NCI-H128 (cell line): ENCODE measurements at regions not wholly inside any gene's neighbourhood (a gene's known extent, or its start where the extent isn't known, plus 50 kb on each side); places are given as distances from the start of the nearest gene placed in this dataset.
"Not testable (repeated sequence)": the region's sequence is repeated elsewhere in the genome, so short reads cannot be mapped to it uniquely, and the experiment has no call there.

Experiments
- DNase-seq: peaks from one replicate; lab custom pipeline; 2025; ENCODE audit not compliant: unreplicated experiment; lab: John Stamatoyannopoulos, UW

DNA sequence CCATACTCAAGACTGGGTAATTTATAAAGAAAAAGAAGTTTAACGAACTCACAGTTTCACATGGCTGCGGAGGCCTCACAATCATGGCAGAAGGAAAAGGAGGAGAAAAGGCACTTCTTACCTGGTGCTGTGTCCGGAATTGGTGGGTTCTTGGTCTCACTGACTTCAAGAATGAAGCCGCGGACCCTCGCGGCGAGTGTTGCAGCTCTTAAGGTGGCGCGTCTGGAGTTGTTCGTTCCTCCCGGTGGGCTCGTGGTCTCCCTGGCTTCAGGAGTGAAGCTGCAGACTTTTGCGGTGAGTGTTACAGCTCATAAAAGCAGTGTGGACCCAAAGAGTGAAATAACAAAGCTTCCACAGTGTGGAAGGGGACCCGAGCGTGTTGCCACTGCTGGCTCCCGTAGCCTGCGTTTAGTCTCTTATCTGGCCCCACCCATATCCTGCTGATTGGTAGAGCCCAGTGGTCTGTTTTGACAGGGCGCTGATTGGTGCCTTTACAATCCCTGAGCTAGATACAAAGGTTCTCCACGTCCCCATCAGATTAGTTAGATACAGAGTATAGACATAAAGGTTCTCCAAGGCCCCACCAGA, 846.0 kb downstream of the CDH18 start:
- DNase-seq, result not testable (repeated sequence)

DNA sequence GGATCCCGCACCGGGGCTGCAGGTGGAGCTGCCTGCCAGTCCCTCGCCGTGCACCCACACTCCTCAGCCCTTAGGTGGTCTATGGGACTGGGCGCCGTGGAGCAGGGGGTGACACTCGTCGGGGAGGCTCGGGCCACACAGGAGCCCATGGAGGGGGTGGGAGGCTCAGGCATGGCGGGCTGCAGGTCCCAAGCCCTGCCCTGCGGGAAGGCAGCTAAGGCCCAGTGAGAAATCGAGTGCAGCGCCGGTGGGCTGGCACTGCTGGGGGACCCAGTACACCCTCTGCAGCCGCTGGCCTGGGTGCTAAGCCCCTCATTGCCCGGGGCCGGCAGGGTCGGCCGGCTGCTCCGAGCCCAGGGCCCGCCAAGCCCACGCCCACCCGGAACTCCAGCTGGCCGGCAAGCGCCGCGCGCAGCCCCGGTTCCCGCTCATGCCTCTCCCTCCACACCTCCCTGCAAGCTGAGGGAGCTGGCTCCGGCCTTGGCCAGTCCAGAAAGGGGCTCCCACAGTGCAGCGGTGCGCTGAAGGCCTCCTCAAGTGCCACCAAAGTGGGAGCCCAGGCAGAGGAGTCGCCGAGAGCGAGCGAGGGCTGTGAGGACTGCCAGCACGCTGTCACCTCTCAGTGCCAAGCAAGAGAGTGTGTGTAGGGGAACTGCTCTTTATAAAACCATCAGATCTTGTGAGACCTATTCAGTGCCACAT, 845.1 kb downstream of the CDH18 start:
- not testable (repeated sequence) for DNase-seq

DNA sequence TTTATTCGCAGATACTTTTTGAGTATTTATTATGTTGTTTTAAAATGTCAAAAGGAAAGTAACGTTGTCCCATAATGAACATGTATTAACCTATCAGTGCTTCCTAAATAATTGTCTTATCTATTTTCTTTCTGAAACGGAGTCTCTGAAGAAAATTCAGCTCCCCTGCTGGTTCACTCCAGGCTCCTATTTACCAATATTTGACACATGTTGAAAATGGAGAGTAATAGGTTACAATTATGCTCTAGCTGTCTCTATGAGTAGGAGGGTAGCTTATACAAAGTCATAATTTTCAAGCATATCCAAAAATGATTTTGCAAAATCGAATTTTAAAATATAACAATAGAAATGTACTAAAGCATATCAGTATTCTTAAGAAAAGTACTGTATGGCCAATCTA, 844.1 kb downstream of the CDH18 start:
- no peak for DNase-seq

DNA sequence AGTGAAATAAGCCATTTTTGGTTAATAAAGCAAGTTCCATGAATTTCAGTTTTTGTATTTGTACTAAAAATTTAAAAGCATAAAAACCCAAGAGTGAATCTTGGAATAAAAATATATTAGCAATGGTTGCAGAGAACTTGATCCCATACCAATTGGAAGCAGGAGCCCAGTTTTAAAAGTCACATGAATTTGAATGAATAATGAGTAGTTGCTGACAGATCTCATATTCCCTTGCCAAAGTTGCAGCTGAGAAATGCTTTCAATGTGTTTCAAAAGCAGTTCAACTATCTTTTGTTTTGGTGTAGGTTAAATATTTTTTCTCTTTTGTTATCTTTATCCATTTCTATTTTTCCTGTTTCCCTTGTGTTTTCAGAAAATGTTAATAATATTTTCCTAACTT, 818.6 kb downstream of the CDH18 start:
- DNase-seq, result no peak

DNA sequence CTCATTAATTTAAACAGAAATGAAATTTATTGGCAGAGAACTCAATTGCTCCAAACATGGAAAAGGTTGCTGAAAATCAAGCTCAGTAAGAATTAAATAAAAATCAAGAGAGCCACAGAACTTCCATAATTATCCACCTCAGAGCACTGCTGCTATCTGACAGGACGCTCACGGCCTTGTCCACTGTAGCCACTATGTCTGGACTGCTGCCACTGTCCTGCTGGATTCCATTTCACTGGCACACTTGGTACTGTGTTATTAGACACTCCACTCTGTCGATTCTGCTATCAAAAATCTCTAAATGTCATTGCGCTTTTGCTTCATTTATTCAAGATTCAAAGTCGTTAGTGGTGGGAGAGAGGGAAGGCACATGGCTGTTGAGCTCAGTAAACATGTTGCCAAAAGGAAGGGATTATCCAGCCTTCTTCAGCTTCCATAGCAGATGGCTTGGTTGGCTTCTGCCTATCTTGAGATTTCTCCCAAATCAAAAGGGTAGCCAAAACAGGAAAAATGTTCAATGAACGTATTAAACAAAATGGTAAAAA, 815.0 kb downstream of the CDH18 start:
- no peak for DNase-seq

DNA sequence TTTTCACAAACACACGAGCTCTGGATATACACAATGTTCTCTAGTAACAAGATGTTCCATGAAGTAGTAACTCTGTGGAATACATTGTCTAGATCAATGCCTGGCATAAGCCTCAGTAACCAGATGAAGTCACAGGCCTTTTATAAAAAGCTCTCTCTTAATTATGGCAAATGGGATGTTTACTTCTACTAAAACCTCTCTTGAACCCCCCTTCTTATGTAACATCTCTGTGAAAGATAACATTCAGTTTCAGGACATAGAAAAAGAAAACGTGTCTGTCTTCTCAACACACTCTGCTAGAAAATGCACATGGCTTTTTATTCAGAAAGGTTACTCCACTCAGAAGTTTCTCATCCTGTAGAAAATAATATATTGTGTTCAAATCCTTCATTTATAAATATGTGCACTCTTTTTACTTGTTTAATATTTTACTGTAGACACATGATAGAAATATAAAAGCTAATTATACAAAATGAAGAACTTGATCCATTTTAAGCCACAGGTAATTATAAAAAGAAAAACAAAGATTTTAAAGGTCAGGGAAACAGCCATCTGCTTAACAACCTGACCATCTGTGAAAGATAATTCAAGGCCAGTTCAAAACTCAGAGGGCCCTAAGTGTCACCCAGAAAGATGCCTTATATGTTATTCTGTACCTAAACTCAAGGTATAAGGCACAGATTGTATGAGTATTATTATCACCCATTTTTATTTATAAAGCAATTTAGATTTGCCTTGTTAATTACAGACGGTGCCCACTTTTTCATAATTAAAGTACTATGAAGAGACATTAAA, 812.0 kb downstream of the CDH18 start:
- DNase-seq, result no peak

DNA sequence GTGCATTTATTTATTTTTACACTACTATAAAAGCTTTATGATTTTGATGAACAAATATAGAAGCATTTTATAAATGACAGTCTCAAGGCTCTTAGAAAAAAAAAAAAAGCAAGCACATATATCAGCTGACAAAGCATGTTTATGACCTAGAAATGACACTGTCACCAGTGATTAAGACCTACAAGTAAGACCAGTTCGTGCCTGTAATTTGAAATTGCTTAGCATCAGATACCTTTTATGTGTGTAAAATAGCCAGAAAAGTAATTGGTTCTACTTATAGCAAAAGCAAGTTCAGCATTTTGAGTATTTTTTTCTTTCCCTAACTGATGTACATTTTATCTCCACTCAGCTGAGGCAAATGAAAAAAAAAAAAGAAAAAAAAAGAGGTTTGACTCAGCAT, 808.4 kb downstream of the CDH18 start:
- DNase-seq, result no peak

DNA sequence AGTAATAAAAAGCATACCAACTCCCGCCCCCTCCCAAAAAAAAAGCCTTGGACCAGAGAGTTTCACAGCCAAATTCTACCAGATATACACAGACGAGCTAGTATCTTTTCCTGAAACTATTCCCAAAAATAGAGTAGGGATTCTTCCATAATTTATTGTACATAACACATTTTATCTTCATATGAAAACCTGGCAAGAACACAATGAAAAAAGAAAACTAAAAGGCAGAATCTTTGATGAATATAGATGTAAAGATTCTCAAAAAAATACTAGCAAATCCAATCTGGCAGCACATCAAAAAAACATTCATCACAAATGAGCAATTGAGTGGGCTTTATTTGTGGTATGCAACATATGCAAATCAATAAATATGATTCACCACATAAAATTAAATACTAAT, 798.8 kb downstream of the CDH18 start:
- DNase-seq, result no peak

DNA sequence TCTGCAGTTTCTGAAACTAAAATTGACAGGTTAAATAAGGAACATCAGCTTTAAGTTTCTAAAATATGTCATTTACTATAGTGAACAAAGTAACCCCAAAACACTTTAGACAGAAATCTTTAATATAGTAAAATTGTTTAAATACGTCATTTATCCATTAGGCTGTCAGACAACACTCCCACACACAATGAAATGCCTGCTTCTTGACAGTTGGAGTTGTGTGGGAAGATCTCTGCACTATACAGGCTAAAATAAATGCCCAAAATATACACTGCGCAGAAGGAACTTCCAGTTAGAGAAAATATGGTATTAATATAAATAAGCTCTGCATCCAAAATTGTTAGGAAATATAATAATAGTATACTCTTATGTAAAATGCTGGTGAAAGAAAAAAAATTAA, 794.4 kb downstream of the CDH18 start:
- no peak for DNase-seq

DNA sequence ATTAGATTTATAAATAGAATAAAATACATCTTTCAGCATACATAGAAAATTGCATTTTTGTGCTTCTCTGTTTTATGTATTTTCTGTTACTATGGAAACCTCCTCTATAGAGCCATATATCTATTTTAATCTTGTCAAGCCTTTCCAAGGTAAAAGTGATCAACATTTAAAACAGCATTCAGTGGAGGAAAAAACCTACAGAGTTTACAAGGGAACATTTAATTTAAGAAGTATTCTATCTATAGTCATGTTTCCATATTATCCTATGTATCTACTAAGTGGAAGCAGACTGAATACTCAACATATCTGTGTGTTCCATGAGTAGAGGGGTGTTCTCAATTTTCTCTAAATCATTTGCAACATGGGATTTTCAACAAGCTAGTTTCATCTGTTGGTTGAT, 791.4 kb downstream of the CDH18 start:
- DNase-seq, result no peak

DNA sequence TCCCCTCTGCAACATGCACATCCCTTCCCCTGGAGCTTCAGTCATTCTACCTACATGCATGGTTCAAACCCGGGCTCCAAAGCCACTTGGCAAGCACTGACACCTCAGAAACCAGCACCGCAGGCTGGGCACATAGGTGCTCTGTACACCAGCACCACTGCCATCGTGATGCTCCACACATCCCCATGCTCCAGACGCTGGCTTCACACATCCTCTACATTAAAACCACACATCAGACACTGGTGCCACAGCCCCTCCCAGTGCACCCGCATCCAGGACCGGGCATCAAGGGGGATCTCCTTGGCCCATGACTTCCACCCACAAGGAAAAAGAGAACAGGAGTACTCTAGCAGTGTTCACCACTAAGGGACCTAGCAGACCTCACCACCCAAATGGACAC, 787.7 kb downstream of the CDH18 start:
- no peak for DNase-seq

DNA sequence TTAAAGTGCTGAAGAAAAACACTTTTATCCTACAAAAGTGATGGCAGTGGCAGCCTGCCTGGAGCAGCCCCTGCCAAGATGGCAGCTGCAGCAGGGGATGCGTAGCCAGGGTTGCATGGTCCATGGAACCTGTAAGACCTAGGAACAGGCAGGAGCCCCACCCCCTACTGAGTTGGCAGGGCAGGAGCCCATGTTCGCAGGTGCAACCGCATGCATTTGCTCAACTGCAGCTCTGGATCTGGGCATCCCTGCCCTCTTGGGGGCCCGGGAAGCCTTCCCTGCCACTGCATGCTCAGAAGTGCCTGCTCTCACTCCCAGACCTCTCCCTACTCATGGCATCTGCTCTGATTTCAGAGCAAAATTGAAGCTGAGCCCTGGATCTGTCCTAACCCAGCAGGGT, 779.6 kb downstream of the CDH18 start:
- no peak for DNase-seq

DNA sequence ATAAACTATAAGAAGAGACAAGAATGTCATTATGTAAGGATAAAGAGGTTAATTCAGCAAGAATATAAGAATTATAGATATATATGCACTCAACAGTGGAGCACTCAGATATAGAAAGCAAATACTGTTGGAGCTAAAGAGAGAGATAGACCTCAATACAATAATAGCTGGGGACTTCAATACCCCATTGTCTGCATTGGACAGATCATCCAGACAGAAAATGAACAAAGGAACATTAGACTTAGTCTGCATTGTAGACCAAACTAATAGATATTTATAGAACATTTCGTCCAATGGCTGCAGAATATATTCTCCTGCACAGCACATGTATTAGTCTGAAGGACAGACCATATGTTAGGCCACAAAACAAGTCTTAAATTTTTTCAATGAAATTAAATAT, 777.1 kb downstream of the CDH18 start:
- no peak for DNase-seq

DNA sequence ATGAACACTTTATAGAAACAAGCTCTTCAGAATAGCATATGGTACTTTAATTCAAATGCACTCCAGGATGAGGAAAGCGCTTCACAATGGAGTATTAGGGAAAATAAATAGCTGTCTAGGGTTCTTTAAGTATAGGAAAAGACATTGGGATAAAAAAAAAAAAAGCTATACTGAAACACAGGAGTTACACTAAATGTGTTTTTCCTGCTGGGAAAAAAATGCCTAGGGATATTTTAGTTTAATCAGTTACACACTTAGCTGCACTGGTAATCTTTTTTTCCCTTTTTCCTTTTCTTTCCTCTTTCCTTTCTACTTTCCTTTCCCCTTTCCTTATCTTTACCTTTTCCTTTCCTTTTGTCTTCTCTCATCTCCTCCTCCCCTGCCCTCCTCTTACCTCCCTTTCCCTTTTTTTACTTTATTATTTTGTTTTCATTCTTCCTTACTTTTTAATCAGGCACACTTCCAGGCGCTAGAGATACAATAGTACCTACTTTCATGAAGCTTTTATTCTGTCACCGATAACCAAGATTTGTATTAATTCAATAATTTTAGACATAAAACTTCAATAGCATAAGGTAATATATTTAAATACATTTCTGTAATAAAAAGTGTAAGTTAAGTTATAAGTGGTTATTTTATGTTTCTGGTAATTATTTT, 758.7 kb downstream of the CDH18 start:
- no peak for DNase-seq

DNA sequence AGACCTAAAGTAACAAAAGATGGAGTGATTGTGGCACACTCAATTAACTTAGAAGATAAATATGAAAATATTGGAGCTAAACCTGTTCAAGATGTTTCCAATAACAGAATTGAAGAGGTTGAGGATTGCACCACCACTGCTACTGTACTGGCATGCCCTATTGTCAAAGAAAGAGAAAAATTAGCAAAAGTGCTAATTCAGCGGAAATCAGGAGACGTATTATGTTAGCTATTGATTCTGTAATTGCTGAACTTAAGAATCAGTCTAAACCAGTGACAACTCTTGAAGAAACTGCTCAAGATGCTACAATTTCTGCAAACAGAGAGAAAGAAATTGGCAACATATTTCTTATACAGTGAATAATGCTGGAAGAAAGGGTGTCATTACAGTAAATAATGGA, 754.4 kb downstream of the CDH18 start:
- no peak for DNase-seq

DNA sequence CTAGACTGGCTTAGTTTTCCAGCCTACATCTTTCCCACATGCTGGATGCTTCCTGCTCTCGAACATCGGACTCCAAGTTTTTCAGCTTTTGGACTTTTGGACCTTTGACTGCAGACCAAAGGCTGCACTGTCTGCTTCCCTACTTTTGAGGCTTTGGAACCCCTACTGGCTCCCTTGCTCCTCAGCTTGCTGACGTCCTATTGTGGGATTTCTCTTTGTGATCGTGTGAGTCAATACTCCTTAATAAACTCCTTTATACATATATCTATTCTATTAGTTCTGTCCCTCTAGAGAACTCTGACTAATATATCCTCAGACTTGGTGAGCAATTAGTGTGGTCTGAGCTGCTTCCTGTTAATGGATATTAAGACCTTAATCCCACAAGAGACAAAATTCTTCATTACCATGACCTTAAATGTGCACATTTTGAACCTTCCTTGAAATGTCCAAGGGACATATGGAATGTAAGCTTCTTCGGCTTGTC, 752.9 kb downstream of the CDH18 start:
- DNase-seq, result no peak

DNA sequence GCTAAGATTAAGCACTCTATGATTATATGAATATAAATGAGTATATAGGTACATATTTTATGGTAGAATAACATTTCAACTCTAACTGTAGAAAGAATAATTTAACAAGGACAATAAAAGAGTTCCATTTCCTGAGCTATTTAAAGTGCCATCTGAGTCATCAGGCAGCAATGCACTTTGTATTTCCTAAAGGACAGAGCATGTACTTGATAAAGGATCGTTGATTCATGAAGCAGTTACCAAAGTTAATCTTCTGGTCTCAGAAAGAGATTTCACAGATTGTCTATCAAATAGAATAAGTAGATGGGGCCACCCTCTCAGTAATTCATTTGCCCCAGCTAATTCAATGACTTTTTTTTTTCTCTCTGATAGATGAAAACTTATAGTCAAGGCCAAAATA, 747.8 kb downstream of the CDH18 start:
- DNase-seq, result no peak

DNA sequence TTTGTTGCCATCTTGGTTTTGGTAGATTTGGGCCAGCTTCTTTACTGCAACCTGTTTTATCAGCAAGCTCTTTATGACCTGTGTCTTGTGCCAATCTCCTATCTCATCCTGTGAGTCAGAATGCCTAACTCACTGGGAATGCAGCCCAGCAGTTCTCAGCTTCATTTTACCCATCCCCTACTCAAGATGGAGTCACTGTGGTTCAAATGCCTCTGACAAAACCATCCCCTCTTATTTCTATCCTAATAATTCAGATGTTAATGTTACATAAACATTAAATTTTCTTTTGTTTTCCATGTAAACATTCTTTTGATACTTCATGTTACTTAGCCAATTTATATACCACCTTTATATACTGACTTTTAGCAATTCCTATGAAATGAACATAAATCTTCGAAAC, 746.3 kb downstream of the CDH18 start:
- no peak for DNase-seq

DNA sequence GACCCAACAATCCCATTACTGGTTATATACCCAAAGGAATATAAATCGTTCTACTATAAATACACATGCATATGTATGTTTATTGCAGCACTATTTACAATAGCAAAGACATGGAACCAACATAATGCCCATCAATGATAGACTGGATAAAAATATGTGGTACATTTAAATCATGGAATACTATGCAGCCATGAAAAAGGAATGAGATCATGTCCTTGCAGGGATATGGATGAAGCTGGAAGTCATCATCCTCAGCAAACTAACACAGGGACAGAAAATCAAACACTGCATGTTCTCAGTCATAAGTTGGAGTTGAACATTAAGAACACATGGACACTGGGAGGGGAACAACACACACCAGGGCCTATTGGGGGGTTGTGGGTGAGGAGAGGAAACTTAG, 741.8 kb downstream of the CDH18 start:
- not testable (repeated sequence) for DNase-seq

DNA sequence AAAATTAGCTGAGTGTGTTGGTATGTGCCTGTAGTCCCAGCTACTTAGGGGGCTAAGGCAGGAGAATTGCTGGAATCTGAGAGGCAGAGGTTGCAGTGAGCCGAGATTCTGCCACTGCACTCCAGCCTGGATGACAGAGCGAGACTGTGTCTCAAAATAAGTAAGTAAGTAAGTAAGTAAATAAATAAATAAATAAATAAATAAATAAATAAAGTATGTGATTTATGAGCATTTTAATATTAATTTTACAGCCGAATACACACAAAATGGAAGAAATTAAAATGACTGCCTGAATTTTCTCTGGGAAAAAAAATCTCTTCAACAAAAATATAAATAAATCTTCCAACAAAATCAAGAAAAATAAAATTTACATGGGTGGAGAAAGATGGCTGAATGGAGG, 740.7 kb downstream of the CDH18 start:
- no peak for DNase-seq

DNA sequence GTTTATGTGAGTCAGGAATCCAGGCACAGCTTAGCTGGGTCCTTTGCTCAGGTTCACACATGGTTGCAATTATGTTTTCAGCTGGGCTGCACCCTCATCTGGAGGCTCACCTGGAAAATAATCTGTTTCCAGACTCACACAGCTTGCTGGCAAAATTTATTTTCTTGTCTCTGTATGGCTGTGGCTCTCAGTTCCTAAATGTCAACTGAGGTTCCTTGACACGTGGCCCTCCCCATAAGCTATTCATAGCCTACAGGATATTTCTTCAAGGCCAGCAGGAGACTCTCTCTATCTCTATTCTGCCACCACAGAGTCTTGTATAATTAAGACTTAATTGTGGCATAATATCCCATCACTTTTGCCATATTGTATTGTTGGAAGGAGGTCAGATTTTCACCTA, 732.0 kb downstream of the CDH18 start:
- no peak for DNase-seq
